HepG2 (cell line): ENCODE measurements at regions not wholly inside any gene's neighbourhood (a gene's known extent, or its start where the extent isn't known, plus 50 kb on each side); places are given as distances from the start of the nearest gene placed in this dataset.

Source experiments
- ATAC-seq: fragments of 200-7000 bp; cut with Tn5 transposase; 3 replicates; pipeline ENCODE4 v1.9.1; 2020; ENCODE audit warnings: mild to moderate bottlenecking, moderate library complexity
- BruUV-seq: library from RNA; stranded (reverse); fragments of 400-500 nt; replicated peaks from 2 replicates; lab custom pipeline; 2021; lab: Mats Ljungman, UMichigan
- CTCF ChIA-PET: fragments of 300-600 bp; formaldehyde crosslinking; extraction: SDS; loops from one replicate; lab custom pipeline; 2021; ENCODE audit warnings: low total read pairs, inconsistent platforms, low intra/inter-chr PET ratio; lab: Yijun Ruan, JAX
- POLR2A ChIA-PET: fragments of 350-600 bp; sonication (Branson Sonifier 250); formaldehyde crosslinking; loops from one replicate; lab custom pipeline; 2020; ENCODE audit warnings: antibody characterized with exemption, inconsistent platforms; lab: Yijun Ruan, JAX
- DNase-seq: peaks from one replicate; pipeline ENCODE4 v3.0.0-alpha.2; 2015; ENCODE audit warnings: low spot score
- FAIRE-seq: peaks from 3 replicates; lab custom pipeline; 2011; peaks lifted over from hg19 to GRCh38; lab: Jason Lieb, UNC
- H2AFZ ChIP-seq: one replicate; pipeline ENCODE4 v1.6.1; 2011; ENCODE audit warnings: low read length, inconsistent platforms
- H3K27ac ChIP-seq: fragments of 300-600 bp; 3 replicates; pipeline ENCODE4 v1.8.0; 2011; ENCODE audit warnings: mixed run types, mild to moderate bottlenecking, mixed read lengths, low read length, inconsistent platforms; ENCODE audit not compliant: insufficient read depth; ENCODE audit errors: extremely low read length
- H3K27me3 ChIP-seq, 2 experiments: fragments of 200-600 bp in 1 of 2; 2 replicates in 1 of 2; 3 replicates in 1 of 2; pipeline versions ENCODE4 v1.6.0 to v1.8.0; 2011; ENCODE audit warnings: low read length in 2 of 2, mild to moderate bottlenecking in 2 of 2, moderate library complexity in 2 of 2, inconsistent platforms in 1 of 2; ENCODE audit not compliant: insufficient read depth in 2 of 2, control insufficient read depth in 1 of 2
- H3K36me3 ChIP-seq, 2 experiments: fragments of 200-600 bp in 1 of 2; replicated peaks in 1 of 2; 2 replicates in 1 of 2; 3 replicates in 1 of 2; pipeline versions ENCODE4 v1.5.1 to v1.8.0; 2011; ENCODE audit warnings: low read length in 2 of 2, inconsistent platforms in 1 of 2; ENCODE audit not compliant: insufficient read depth in 2 of 2, control insufficient read depth in 1 of 2
- H3K4me1 ChIP-seq: 2 replicates; pipeline ENCODE4 v1.5.1; 2012; ENCODE audit warnings: low read length, inconsistent platforms; ENCODE audit not compliant: insufficient read depth
- H3K4me2 ChIP-seq: 2 replicates; pipeline ENCODE4 v1.6.0; 2011; ENCODE audit warnings: low read depth, low read length, inconsistent platforms
- H3K4me3 ChIP-seq, 3 experiments: fragments of 200-600 bp in 1 of 3; sonication (generic), shearing (Covaris generic) in 1 of 3; replicated peaks in 1 of 3; 2 replicates each; pipeline ENCODE4 v1.5.1; 2011 to 2016; ENCODE audit warnings: low read length in 3 of 3, inconsistent platforms in 2 of 3, low read depth in 2 of 3, mild to moderate bottlenecking in 2 of 3, control low read depth in 1 of 3, mixed read lengths in 1 of 3; ENCODE audit not compliant: insufficient read depth in 1 of 3
- H3K79me2 ChIP-seq: one replicate; pipeline ENCODE4 v1.6.1; 2011; ENCODE audit warnings: low read length, inconsistent platforms; ENCODE audit not compliant: insufficient read depth
- H3K9ac ChIP-seq: 2 replicates; pipeline ENCODE4 v1.6.0; 2011; ENCODE audit warnings: mild to moderate bottlenecking, low read depth, low read length, inconsistent platforms; ENCODE audit not compliant: insufficient read depth
- H3K9me3 ChIP-seq: 2 replicates; pipeline ENCODE4 v1.5.1; 2012; ENCODE audit warnings: mild to moderate bottlenecking, low read length
- H4K20me1 ChIP-seq: 2 replicates; pipeline ENCODE4 v1.6.0; 2011; ENCODE audit warnings: inconsistent platforms, mild to moderate bottlenecking, low read length, moderate library complexity; ENCODE audit not compliant: insufficient read depth
- BCL6 ChIP-seq: IDR thresholded peaks from 2 replicates; pipeline ENCODE4 v1.6.1; 2016; ENCODE audit warnings: missing genetic modification reagents, missing compliant biosample characterization
- HNRNPLL ChIP-seq: fragments of 200-400 bp; formaldehyde crosslinking; IDR thresholded peaks from 2 replicates; pipeline ENCODE4 v1.6.1; 2017; ENCODE audit warnings: mild to moderate bottlenecking, low read depth, low read length; ENCODE audit not compliant: poor library complexity, severe bottlenecking
- MTF2 ChIP-seq: sonication (generic); formaldehyde crosslinking; IDR thresholded peaks from 2 replicates; pipeline ENCODE4 v1.5.0; 2020; ENCODE audit warnings: missing genetic modification reagents, borderline replicate concordance
- SRY ChIP-seq: sonication (generic); formaldehyde crosslinking; IDR thresholded peaks from 2 replicates; pipeline ENCODE4 v1.8.0; 2022; ENCODE audit warnings: mild to moderate bottlenecking, missing genetic modification reagents
- YEATS2 ChIP-seq: sonication (generic); formaldehyde crosslinking; IDR thresholded peaks from 2 replicates; pipeline ENCODE4 v1.4.0; 2020; ENCODE audit warnings: missing genetic modification reagents, borderline replicate concordance
- ZMYM4 ChIP-seq: sonication (generic); formaldehyde crosslinking; IDR thresholded peaks from 2 replicates; pipeline ENCODE4 v1.8.1; 2023; ENCODE audit warnings: mild to moderate bottlenecking, missing genetic modification reagents
- ZNF335 ChIP-seq: sonication (generic); formaldehyde crosslinking; IDR thresholded peaks from 2 replicates; pipeline ENCODE4 v1.4.0; 2020; ENCODE audit warnings: missing genetic modification reagents
- WGBS: methylation state at CpG from one replicate; pipeline ENCODE4 v1.1.6; 2017; ENCODE audit warnings: low lambda C conversion rate; 5-methylcytosine and 5-hydroxymethylcytosine counted together
- in situ Hi-C: cut with HindIII; loops from 2 replicates; pipeline ENCODE4 v1.10.0; 2017; ENCODE audit warnings: low pct_unique_long_range_greater_than_20kb; ENCODE audit not compliant: extremely low pct_ligation_motif_present
- intact Hi-C: fragments of 100-400 bp; cut with micrococcal nuclease; formaldehyde crosslinking; loops from one replicate; pipeline ENCODE4 v1.10.0; 2022; ENCODE audit not compliant: unreplicated experiment
- TF ChIP-seq, protein P1 (sequence below): sonication (generic); formaldehyde crosslinking; IDR thresholded peaks from 2 replicates; pipeline ENCODE4 v1.4.0; 2020; ENCODE audit warnings: missing genetic modification reagents; ENCODE audit errors: not compliant biosample characterization

DNA sequence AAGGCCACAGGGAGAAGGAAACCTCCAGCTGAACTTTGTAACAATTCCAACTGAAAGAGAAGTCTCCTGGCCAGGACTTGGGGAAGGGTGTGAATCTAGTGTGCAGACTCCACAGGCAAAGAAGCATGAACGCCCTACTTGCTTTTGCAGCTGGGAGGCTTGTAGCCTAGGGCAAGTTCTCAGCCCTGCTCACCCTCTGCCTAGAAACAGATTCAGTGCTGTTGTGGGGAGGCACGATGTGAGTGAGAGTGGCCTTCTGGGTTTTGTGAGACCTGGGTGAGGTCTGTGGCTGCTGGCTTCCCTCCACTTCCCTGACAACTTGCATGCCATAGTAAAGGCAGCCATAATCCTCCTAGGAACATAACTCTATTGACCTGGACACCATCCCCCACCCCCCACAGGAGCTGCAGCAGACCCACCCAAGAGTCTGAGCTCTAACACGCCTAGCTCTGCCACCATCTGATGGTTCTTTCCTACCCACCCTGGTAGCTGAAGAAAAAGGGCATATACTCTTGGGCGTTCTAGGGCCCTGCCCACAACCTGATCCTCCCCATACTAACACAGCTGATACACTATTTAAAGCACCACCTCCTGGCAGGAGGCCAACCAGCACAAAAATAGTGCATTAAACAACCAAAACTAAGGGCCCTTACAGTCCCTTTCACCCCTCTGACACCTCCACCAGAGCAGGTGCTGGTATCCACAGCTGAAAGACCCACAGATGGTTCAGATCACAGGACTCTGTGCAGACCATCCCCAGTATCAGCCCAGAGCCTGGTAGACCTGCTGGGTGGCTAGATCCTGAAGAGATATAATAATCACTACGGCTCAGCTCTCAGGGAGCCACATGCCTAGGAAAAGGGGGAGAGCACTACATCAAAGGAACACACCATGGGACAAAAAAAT, 426.5 kb downstream of the IGSF11 start:
- FAIRE-seq (no peak), ATAC-seq (no peak)
- WGBS: 4% methylated on average over 2 of the region's 5 CpGs
- BruUV-seq: no TSS peak
- POLR2A ChIA-PET: no interaction called here
- Histone ChIP-seq H3K27me3 (no peaks in the 10 kb centered on the region), H3K4me3 (no peak overlapping the region), H2AFZ (no peak overlapping the region)
- TF ChIP-seq ZMYM4 (CRISPR knock-in tag) (no peak), BCL6 (CRISPR knock-in tag) (no peak), YEATS2 (CRISPR knock-in tag) (no peak)
- TF ChIP-seq, all 625 proteins: peak for 0
- Histone ChIP-seq H3K4me2 (no peak overlapping the region), H3K36me3 (no peaks in the 10 kb centered on the region), H3K79me2 (no peaks in the 10 kb centered on the region), H3K9me3 (peaks cover 27% of the 10 kb centered on the region; the same call in 1 of the 2 replicates), H3K4me1 (no peaks in the 10 kb centered on the region), H3K27ac (no peak overlapping the region), H3K9ac (no peak overlapping the region), H4K20me1 (no peaks in the 10 kb centered on the region)
- no peak for DNase-seq
- in situ Hi-C loops: no loop called here
- intact Hi-C loops: no loop called here
- CTCF ChIA-PET: no interaction called here

DNA sequence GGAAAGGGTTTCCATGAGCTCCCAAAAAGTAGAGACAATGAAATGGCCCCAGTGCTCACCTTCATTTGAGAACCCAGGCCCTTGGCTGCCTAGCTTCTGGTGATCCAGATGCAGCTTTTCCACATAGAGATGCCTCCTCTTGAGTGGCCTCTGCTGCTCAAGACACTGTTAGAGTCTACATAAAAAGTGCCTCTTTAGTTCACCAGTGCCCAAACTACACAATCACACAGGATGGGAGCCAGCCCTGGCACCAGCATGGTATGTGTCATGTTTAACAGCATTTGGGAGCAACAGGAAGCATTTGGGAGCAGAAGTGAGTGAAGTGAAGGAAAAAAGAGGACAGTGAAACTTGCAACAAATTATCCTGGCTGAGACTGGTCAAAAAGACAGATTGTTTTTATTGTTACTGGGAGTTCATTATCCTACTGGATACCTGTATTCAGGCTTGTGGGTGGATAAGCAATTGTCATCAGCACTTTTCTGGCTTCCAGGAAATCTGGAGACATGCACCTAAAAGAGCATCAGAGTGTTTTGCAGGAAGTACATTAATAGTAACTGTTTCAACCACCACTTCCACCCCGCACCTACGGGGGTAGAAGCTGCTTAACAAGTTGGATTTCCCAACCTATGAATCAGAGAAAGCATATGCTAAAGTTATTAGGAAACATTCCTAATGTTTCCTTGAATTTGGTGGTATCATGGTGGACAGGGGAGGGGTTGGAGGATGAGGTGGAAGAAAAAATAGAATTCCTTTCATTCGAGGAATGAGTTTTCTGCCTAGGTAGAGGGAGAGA, 416.2 kb downstream of the IGSF11 start:
- WGBS: 4% methylated on average over 3 of the region's 3 CpGs
- H2AFZ ChIP-seq: no peak overlapping the region

More for the DNA sequence above, 416.2 kb downstream of the IGSF11 start:
- H3K4me2 ChIP-seq: no peak overlapping the region
- no peaks in the 10 kb centered on the region for H4K20me1 ChIP-seq
- ATAC-seq: no peak
- FAIRE-seq: no peak
- intact Hi-C loops (no loop called here), in situ Hi-C loops (no loop called here)
- TF ChIP-seq, protein P1, sequence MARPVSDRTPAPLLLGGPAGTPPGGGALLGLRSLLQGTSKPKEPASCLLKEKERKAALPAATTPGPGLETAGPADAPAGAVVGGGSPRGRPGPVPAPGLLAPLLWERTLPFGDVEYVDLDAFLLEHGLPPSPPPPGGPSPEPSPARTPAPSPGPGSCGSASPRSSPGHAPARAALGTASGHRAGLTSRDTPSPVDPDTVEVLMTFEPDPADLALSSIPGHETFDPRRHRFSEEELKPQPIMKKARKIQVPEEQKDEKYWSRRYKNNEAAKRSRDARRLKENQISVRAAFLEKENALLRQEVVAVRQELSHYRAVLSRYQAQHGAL: no peak
- TF ChIP-seq HNRNPLL (no peak), SRY (CRISPR knock-in tag) (no peak), ZNF335 (CRISPR knock-in tag) (no peak), MTF2 (CRISPR knock-in tag) (no peak)
- no peak for DNase-seq
- H3K27me3 ChIP-seq: no peaks in the 10 kb centered on the region; a peak in 1 of 5 replicates
- H3K79me2 ChIP-seq: no peaks in the 10 kb centered on the region
- no peaks in the 10 kb centered on the region for H3K36me3 ChIP-seq
- H3K9ac ChIP-seq: no peak overlapping the region
- ChIA-PET POLR2A (no interaction called here), CTCF (no interaction called here)
- H3K4me1 ChIP-seq: no peaks in the 10 kb centered on the region
- H3K4me3 ChIP-seq: no peak overlapping the region
- no peak overlapping the region for H3K27ac ChIP-seq
- H3K9me3 ChIP-seq: no peaks in the 10 kb centered on the region
- BruUV-seq: no TSS peak
